Heart left ventricle (tissue), 16 donors: ENCODE measurements at regions not wholly inside any gene's neighbourhood (a gene's known extent, or its start where the extent isn't known, plus 50 kb on each side); places are given as distances from the start of the nearest gene placed in this dataset.

Source experiments
- ATAC-seq, 4 donors: fragments of 200-7000 bp; cut with Tn5 transposase; one replicate each; pipeline ENCODE4 v1.9.1; 2020 to 2022; ENCODE audit warnings: moderate library complexity in 4 of 4, mild to moderate bottlenecking in 3 of 4, moderate number of reproducible peaks in 1 of 4
- DNase-seq, 5 donors: peaks; one replicate each; pipeline ENCODE4 v3.0.0-alpha.2; 2020
- H3K27ac ChIP-seq, 12 donors: fragments of 200-600 bp; sonication (generic) in 4 of 12; one replicate each; pipeline versions ENCODE4 v1.5.0 to v1.8.0; 2016 to 2022; ENCODE audit warnings: mild to moderate bottlenecking in 2 of 12
- H3K27me3 ChIP-seq, 9 donors: fragments of 200-600 bp; sonication (generic) in 2 of 9; one replicate each; pipeline versions ENCODE4 v1.5.1 to v1.8.0; 2016 to 2022; ENCODE audit warnings: mild to moderate bottlenecking in 3 of 9
- H3K36me3 ChIP-seq, 9 donors: fragments of 200-600 bp; sonication (generic) in 2 of 9; one replicate each; pipeline versions ENCODE4 v1.5.0 to v1.8.0; 2018 to 2022; ENCODE audit warnings: mild to moderate bottlenecking in 2 of 9
- H3K4me1 ChIP-seq, 12 donors: fragments of 200-600 bp; sonication (generic) in 4 of 12; one replicate each; pipeline versions ENCODE4 v1.5.0 to v1.8.0; 2016 to 2022; ENCODE audit warnings: mild to moderate bottlenecking in 3 of 12
- H3K4me3 ChIP-seq, 12 donors: fragments of 200-600 bp; sonication (generic) in 4 of 12; one replicate each; pipeline versions ENCODE4 v1.5.0 to v1.8.0; 2017 to 2022; ENCODE audit warnings: mild to moderate bottlenecking in 9 of 12, moderate library complexity in 4 of 12
- H3K9me3 ChIP-seq, 12 donors: fragments of 200-600 bp; sonication (generic) in 4 of 12; one replicate each; pipeline versions ENCODE4 v1.5.0 to v1.8.0; 2016 to 2022; ENCODE audit warnings: mild to moderate bottlenecking in 1 of 12
- CTCF ChIP-seq, 12 donors: fragments of 200-600 bp; sonication (generic) in 4 of 12; IDR thresholded peaks; one replicate each; pipeline versions ENCODE4 v1.5.0 to v1.8.0; 2018 to 2022; ENCODE audit warnings: antibody characterized with exemption in 12 of 12, mild to moderate bottlenecking in 5 of 12
- POLR2A ChIP-seq, 2 donors: fragments of 450-650 bp; IDR thresholded peaks; one replicate each; pipeline ENCODE4 v1.6.1; 2017; ENCODE audit warnings: antibody characterized with exemption in 2 of 2, mild to moderate bottlenecking in 2 of 2, moderate library complexity in 2 of 2
- WGBS, 4 donors: extraction: QIAGEN DNeasy Blood & Tissue Kit in 2 of 4; methylation state at CpG; one replicate each; pipeline versions ENCODE4 v1.1.5 to v1.1.7; 2013 to 2018; 5-methylcytosine and 5-hydroxymethylcytosine counted together
- intact Hi-C, 10 donors: fragments of 100-400 bp; cut with DNase I; formaldehyde crosslinking; loops; one replicate each; pipeline versions ENCODE4 v1.11.1 to v1.14.2; 2022
- donor health status: ischemic (EF 13 %, LVEDD 7.1; RV severe dilation, severe dysfunction).
- donor health status: healthy with polysubstance abuse.
- donor health status: DM: no; HTN: yes; CAD: no.
- donor health status: DM: no; HTN: no; CAD: no.
- donor health status: ischemic (EF 25% LVEDD 6.9; RV normal size, moderate dysfunction).
- donor health status: ischemic (EF 25% LVEDD 5.7; RV mildly dilated, moderate dysfunction).
- donor health status: healthy.
- donor health status: DM: yes; HTN: yes; CAD: no.
- donor health status: ischemic (EF 35%, LVEDD 5.7; RV mildly dilated, moderate dysfunction).
- donor health status: nonischemic (EF 11% LVEDD 7.7; RV severe dilation, severe dysfunction).
- donor health status: DM: yes; HTN: yes; CAD: no.
- donor health status: PGD.
- donor health status: ischemic (EF 29% LVEDD 5.4; RV normal size, mild dysfunction).
- donor health status: nonischemic (EF 23%, LVEDD 6.1; RV moderate dilation, normal function).

- Histone ChIP-seq H3K4me1 (no peaks in the 10 kb centered on the region), H3K27ac (no peak overlapping the region), H3K36me3 (no peaks in the 10 kb centered on the region), H3K9me3 (peaks cover 0 to 7% (median 0%) of the 10 kb centered on the region in 12 donors), H3K27me3 (peaks cover 0 to 18% (median 0%) of the 10 kb centered on the region in 9 donors), H3K4me3 (no peak overlapping the region)
- 78 to 89% (median 86%) methylated on average over 4 of the region's 4 CpGs for WGBS, 4 donors
- TF ChIP-seq POLR2A (IDR thresholded peaks at IDR 0.05) = no peak
- no peak for TF ChIP-seq CTCF (IDR thresholded peaks at IDR 0.05)
- intact Hi-C loops = no loop called here
- DNase-seq (no peak), ATAC-seq (no peak)
These were observed 588.9 kb downstream of the ZNF674 start for GRCh38 chrX:45956191-45956870.

GRCh38 chrX:45955661-45956060 is 589.6 kb downstream of the ZNF674 start:
- TF ChIP-seq CTCF (IDR thresholded peaks at IDR 0.05) (no peak), POLR2A (IDR thresholded peaks at IDR 0.05) (no peak)
- H3K9me3 ChIP-seq = peaks cover 0 to under 1% (median 0%) of the 10 kb centered on the region in 12 donors
- H3K4me3 ChIP-seq = no peak overlapping the region
- no peaks in the 10 kb centered on the region for H3K4me1 ChIP-seq
- peaks cover 0 to 18% (median 0%) of the 10 kb centered on the region in 9 donors for H3K27me3 ChIP-seq
- ATAC-seq = no peak
- no peak overlapping the region for H3K27ac ChIP-seq
- WGBS, 4 donors = 46 to 83% (median 66%) methylated on average over 1 of the region's 1 CpG
- no peaks in the 10 kb centered on the region for H3K36me3 ChIP-seq
- DNase-seq = no peak
- intact Hi-C loops = no loop called here

- intact Hi-C loops = no loop called here
- H3K4me3 ChIP-seq = no peak overlapping the region
- WGBS, 4 donors = 45 to 58% (median 49%) methylated on average over 2 of the region's 2 CpGs
- DNase-seq = no peak
- no peak for ATAC-seq
- H3K27ac ChIP-seq = no peak overlapping the region
- no peaks in the 10 kb centered on the region for H3K9me3 ChIP-seq
- no peaks in the 10 kb centered on the region for H3K4me1 ChIP-seq
- peaks cover 0 to 18% (median 0%) of the 10 kb centered on the region in 9 donors for H3K27me3 ChIP-seq
- no peaks in the 10 kb centered on the region for H3K36me3 ChIP-seq
- TF ChIP-seq CTCF (IDR thresholded peaks at IDR 0.05) = no peak
- TF ChIP-seq POLR2A (IDR thresholded peaks at IDR 0.05) = no peak
These were observed 591.2 kb downstream of the ZNF674 start for GRCh38 chrX:45954026-45954425.

- DNase-seq (no peak), ATAC-seq (no peak)
- peaks cover 0 to 11% (median 0%) of the 10 kb centered on the region in 9 donors for H3K27me3 ChIP-seq
- WGBS, 4 donors = 63 to 72% (median 66%) methylated on average over 2 of the region's 2 CpGs
- H3K4me3 ChIP-seq = no peak overlapping the region
- intact Hi-C loops = no loop called here
- H3K27ac ChIP-seq = no peak overlapping the region
- TF ChIP-seq CTCF (IDR thresholded peaks at IDR 0.05) (no peak), POLR2A (IDR thresholded peaks at IDR 0.05) (no peak)
- no peaks in the 10 kb centered on the region for H3K36me3 ChIP-seq
- H3K9me3 ChIP-seq = no peaks in the 10 kb centered on the region
- H3K4me1 ChIP-seq = no peaks in the 10 kb centered on the region
These were observed 593.2 kb downstream of the ZNF674 start for GRCh38 chrX:45952030-45952429.
